ENCODE measurements at regions not wholly inside any gene's neighbourhood (a gene's known extent, or its start where the extent isn't known, plus 50 kb on each side); places are given as distances from the start of the nearest gene placed in this dataset.

GRCh38 chr9:24460781-24461180 is 84.9 kb downstream of the IZUMO3 start:
- no peak for TF ChIP-seq CTCF (IDR thresholded peaks at IDR 0.05; ENCODE audit: insufficient read depth, low read length)
- TF ChIP-seq POLR2AphosphoS5 (IDR thresholded peaks at IDR 0.05; ENCODE audit: low read depth) = no peak
- TF ChIP-seq, protein P1, sequence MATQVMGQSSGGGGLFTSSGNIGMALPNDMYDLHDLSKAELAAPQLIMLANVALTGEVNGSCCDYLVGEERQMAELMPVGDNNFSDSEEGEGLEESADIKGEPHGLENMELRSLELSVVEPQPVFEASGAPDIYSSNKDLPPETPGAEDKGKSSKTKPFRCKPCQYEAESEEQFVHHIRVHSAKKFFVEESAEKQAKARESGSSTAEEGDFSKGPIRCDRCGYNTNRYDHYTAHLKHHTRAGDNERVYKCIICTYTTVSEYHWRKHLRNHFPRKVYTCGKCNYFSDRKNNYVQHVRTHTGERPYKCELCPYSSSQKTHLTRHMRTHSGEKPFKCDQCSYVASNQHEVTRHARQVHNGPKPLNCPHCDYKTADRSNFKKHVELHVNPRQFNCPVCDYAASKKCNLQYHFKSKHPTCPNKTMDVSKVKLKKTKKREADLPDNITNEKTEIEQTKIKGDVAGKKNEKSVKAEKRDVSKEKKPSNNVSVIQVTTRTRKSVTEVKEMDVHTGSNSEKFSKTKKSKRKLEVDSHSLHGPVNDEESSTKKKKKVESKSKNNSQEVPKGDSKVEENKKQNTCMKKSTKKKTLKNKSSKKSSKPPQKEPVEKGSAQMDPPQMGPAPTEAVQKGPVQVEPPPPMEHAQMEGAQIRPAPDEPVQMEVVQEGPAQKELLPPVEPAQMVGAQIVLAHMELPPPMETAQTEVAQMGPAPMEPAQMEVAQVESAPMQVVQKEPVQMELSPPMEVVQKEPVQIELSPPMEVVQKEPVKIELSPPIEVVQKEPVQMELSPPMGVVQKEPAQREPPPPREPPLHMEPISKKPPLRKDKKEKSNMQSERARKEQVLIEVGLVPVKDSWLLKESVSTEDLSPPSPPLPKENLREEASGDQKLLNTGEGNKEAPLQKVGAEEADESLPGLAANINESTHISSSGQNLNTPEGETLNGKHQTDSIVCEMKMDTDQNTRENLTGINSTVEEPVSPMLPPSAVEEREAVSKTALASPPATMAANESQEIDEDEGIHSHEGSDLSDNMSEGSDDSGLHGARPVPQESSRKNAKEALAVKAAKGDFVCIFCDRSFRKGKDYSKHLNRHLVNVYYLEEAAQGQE (IDR thresholded peaks at IDR 0.05; ENCODE audit: insufficient replicate concordance, low read depth) = no peak
- no peak for TF ChIP-seq SPI1 (IDR thresholded peaks at IDR 0.05; ENCODE audit: borderline replicate concordance, low read depth)
- TF ChIP-seq GABPA (IDR thresholded peaks at IDR 0.05; ENCODE audit: low read depth) = no peak

Measured in HL-60 (cell line).